ENCODE measurements at regions not wholly inside any gene's neighbourhood (a gene's known extent, or its start where the extent isn't known, plus 50 kb on each side); places are given as distances from the start of the nearest gene placed in this dataset.

DNA sequence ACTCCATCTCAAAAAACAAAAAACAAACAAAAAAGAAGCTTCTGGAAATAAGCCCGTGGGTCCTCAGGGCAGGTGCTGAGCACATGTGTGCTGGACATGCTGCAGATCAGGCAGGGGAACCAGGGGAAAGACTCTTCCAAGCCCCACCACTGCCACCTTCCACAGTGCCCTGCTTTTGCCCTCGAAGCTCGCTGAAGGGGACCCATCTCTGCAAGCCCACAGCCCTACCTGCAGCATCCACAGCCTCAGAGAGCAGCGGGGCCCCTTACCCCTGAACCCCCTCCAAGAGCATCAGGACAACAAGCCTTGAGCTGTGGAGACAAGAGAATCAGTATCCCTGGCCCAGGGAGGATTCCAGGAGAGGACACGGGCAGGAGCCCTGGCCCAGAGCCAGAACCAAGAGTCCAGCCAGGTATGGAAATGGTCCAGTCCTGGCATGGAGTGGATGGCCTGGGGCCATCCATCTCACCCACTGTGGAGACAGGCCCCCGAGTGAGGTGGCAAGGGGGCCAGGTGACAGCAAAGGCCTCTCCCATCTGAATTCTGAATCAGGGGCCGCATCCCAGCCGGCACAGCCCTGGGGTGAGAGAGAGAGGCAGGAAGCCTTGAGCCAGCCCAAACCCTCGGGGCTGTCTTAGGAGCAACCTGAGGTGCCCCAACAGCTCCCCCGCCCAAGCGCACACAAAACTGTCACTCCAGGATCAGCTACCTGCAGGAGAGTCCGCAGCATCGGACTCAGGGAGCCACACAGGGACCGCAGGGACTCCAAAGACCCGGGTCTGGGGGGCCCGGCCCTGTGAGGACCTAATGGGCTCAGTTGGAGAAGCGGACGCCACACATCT lies 51.8 kb upstream of the TPM4 start:
- TF ChIP-seq, protein P1, sequence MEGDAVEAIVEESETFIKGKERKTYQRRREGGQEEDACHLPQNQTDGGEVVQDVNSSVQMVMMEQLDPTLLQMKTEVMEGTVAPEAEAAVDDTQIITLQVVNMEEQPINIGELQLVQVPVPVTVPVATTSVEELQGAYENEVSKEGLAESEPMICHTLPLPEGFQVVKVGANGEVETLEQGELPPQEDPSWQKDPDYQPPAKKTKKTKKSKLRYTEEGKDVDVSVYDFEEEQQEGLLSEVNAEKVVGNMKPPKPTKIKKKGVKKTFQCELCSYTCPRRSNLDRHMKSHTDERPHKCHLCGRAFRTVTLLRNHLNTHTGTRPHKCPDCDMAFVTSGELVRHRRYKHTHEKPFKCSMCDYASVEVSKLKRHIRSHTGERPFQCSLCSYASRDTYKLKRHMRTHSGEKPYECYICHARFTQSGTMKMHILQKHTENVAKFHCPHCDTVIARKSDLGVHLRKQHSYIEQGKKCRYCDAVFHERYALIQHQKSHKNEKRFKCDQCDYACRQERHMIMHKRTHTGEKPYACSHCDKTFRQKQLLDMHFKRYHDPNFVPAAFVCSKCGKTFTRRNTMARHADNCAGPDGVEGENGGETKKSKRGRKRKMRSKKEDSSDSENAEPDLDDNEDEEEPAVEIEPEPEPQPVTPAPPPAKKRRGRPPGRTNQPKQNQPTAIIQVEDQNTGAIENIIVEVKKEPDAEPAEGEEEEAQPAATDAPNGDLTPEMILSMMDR (optimal IDR thresholded peaks at IDR 0.05 in 1 of 3, IDR thresholded peaks at IDR 0.05 in 1 of 3, conservative IDR thresholded peaks at IDR 0.05 in 1 of 3; ENCODE audit: extremely low read depth in 1 of 3, insufficient read depth in 2 of 3, low read length in 3 of 3), result no peak
- TF ChIP-seq EZH2 (IDR thresholded peaks at IDR 0.05; ENCODE audit: low read length), result no peak
- H2AFZ ChIP-seq (ENCODE audit: control insufficient read depth, low read length), result no peak overlapping the region
- no peaks in the 10 kb centered on the region for H3K36me3 ChIP-seq (ENCODE audit: control insufficient read depth in 2 of 2, extremely low read depth in 1 of 2, insufficient read depth in 2 of 2, low read length in 2 of 2)
- dilution Hi-C loops (cut with MboI; ENCODE audit: extremely low pct_ligation_motif_present, low sequenced_read_pairs), result no loop called here
- no peak overlapping the region for H3K4me2 ChIP-seq (ENCODE audit: control insufficient read depth, extremely low read depth, insufficient read depth, low read depth, low read length)
- no peaks in the 10 kb centered on the region for H4K20me1 ChIP-seq (ENCODE audit: control insufficient read depth, extremely low read depth, insufficient read depth, low read length)
- H3K9ac ChIP-seq (ENCODE audit: control insufficient read depth, extremely low read depth, insufficient read depth, low read length), result no peak overlapping the region
- no peaks in the 10 kb centered on the region for H3K9me3 ChIP-seq (ENCODE audit: control insufficient read depth, low read depth, low read length)
- no peaks in the 10 kb centered on the region for H3K79me2 ChIP-seq (ENCODE audit: control insufficient read depth, insufficient read depth, low read length)
- no peak overlapping the region for H3K27ac ChIP-seq (ENCODE audit: control insufficient read depth, insufficient read depth, low read length)
- no peaks in the 10 kb centered on the region for H3K9me1 ChIP-seq (ENCODE audit: control insufficient read depth, extremely low read depth, insufficient read depth, low read length)
- no peak overlapping the region for H3K4me3 ChIP-seq (ENCODE audit: control insufficient read depth in 2 of 3, extremely low read depth in 1 of 3, insufficient read depth in 2 of 3, low read depth in 1 of 3, low read length in 3 of 3)
- DNase-seq (ENCODE audit: low read depth, low spot score) (no peak), FAIRE-seq (no peak)
- H3K4me1 ChIP-seq (ENCODE audit: control insufficient read depth, extremely low read depth, insufficient read depth, low read length), result no peaks in the 10 kb centered on the region
- H3K27me3 ChIP-seq (ENCODE audit: control insufficient read depth, extremely low read depth, insufficient read depth, low read length), result no peaks in the 10 kb centered on the region

DNA sequence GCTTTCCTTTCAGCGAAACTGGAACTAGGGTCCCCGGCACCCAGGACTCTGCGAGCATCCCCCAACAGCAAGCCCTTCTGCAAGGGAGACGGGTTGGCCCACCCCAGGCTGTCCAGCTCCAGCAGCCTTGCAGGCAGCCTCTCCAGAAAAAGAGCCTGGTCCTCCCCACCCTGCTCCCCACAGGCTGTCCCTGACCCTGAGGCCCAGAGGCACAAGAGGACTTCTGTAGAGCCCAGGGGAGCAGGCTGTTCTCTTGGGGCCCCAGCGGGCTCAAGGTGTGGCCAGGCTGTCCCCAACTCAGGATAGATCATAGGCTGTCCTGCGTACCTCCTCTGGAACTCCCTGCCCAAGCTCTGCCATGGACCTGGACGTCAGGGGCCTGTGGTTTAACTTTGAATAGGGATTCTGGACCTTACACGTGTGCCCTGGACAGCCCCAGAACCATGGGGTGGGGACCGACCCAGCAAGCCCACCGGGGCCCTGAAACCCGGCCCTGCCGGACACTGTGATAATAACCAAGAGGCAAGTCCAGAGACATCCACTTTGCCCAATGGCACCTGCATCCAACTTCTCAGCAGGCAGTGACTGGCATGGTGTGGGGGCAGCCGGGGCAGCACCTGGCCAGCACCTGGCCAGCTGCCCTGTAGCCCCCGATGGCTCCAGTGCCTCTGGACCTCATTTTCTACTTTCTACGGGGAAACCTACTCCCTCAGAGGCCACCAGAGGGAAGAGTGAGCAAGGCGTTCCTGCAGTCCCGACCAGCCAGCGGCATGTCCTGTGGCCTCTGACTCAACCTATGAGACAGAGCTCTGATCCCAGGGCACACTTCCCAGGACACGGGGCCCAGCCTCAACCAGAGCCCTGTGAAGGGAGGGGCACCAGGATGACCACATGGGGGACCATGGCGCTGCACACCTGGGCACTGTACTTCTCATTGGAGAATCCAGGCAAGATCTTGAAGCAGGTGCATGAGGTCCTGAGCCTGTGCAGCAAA lies 50.9 kb upstream of the TPM4 start:
- H3K4me1 ChIP-seq (ENCODE audit: control insufficient read depth, extremely low read depth, insufficient read depth, low read length), result no peaks in the 10 kb centered on the region
- H3K27ac ChIP-seq (ENCODE audit: control insufficient read depth, insufficient read depth, low read length), result no peak overlapping the region
- H3K9ac ChIP-seq (ENCODE audit: control insufficient read depth, extremely low read depth, insufficient read depth, low read length), result no peak overlapping the region
- no peak for FAIRE-seq
- H4K20me1 ChIP-seq (ENCODE audit: control insufficient read depth, extremely low read depth, insufficient read depth, low read length), result no peaks in the 10 kb centered on the region
- no peaks in the 10 kb centered on the region for H3K9me1 ChIP-seq (ENCODE audit: control insufficient read depth, extremely low read depth, insufficient read depth, low read length)
- H3K79me2 ChIP-seq (ENCODE audit: control insufficient read depth, insufficient read depth, low read length), result no peaks in the 10 kb centered on the region
- H3K4me2 ChIP-seq (ENCODE audit: control insufficient read depth, extremely low read depth, insufficient read depth, low read depth, low read length), result no peak overlapping the region
- TF ChIP-seq EZH2 (IDR thresholded peaks at IDR 0.05; ENCODE audit: low read length), result no peak
- TF ChIP-seq, protein P1 (optimal IDR thresholded peaks at IDR 0.05 in 1 of 3, IDR thresholded peaks at IDR 0.05 in 1 of 3, conservative IDR thresholded peaks at IDR 0.05 in 1 of 3; ENCODE audit: extremely low read depth in 1 of 3, insufficient read depth in 2 of 3, low read length in 3 of 3), result peak; percentile 32 to 48 (median 38)
- no peaks in the 10 kb centered on the region for H3K36me3 ChIP-seq (ENCODE audit: control insufficient read depth in 2 of 2, extremely low read depth in 1 of 2, insufficient read depth in 2 of 2, low read length in 2 of 2)
- DNase-seq (ENCODE audit: low read depth, low spot score), result no peak
- no peaks in the 10 kb centered on the region for H3K9me3 ChIP-seq (ENCODE audit: control insufficient read depth, low read depth, low read length)
- no peaks in the 10 kb centered on the region for H3K27me3 ChIP-seq (ENCODE audit: control insufficient read depth, extremely low read depth, insufficient read depth, low read length)
- no peak overlapping the region for H3K4me3 ChIP-seq (ENCODE audit: control insufficient read depth in 2 of 3, extremely low read depth in 1 of 3, insufficient read depth in 2 of 3, low read depth in 1 of 3, low read length in 3 of 3)
- dilution Hi-C loops (cut with MboI; ENCODE audit: extremely low pct_ligation_motif_present, low sequenced_read_pairs), result no loop called here
- H2AFZ ChIP-seq (ENCODE audit: control insufficient read depth, low read length), result no peak overlapping the region
